OCI-LY3 (cell line): ENCODE measurements at regions not wholly inside any gene's neighbourhood (a gene's known extent, or its start where the extent isn't known, plus 50 kb on each side); places are given as distances from the start of the nearest gene placed in this dataset.
A peak's percentile ranks its signal among the peaks of the same experiment; 100 is the strongest.

Experiments used
- H2AFZ ChIP-seq: fragments of 200-600, 300-600 bp; shearing (Covaris generic); 2 replicates; pipeline ENCODE4 v1.6.0; 2014; ENCODE audit warnings: antibody characterized with exemption, low read depth, low read length
- H3K27ac ChIP-seq: fragments of 200-600, 300-600 bp; sonication (generic); 2 replicates; pipeline ENCODE4 v1.5.1; 2014; ENCODE audit warnings: mild to moderate bottlenecking, low read length, moderate library complexity, mixed read lengths
- H3K27me3 ChIP-seq: fragments of 200-600, 300-600 bp; sonication (generic); 2 replicates; pipeline ENCODE4 v1.6.1; 2014; ENCODE audit warnings: low read depth, low read length, mixed read lengths
- H3K36me3 ChIP-seq: fragments of 200-600, 300-600 bp; sonication (generic); replicated peaks from 2 replicates; pipeline ENCODE3; 2014; ENCODE audit warnings: low read depth, low read length, mixed read lengths
- H3K4me1 ChIP-seq: fragments of 300-600, 200-600 bp; sonication (generic); 2 replicates; pipeline ENCODE4 v1.6.1; 2014; ENCODE audit warnings: low read length, mixed read lengths
- H3K4me2 ChIP-seq: fragments of 200-600, 300-600 bp; sonication (generic); 2 replicates; pipeline ENCODE4 v1.6.1; 2014; ENCODE audit warnings: low read length, mixed read lengths
- H3K4me3 ChIP-seq: fragments of 300-600, 200-600 bp; sonication (generic); 2 replicates; pipeline ENCODE4 v1.5.1; 2014; ENCODE audit warnings: antibody characterized with exemption, mild to moderate bottlenecking, low read length, moderate library complexity
- H3K79me2 ChIP-seq: fragments of 300-600, 200-600 bp; shearing (Covaris generic); 2 replicates; pipeline ENCODE4 v1.6.1; 2014; ENCODE audit warnings: mild to moderate bottlenecking, low read length, mixed read lengths
- H3K9ac ChIP-seq: fragments of 300-600, 200-600 bp; shearing (Covaris generic); 2 replicates; pipeline ENCODE4 v1.6.0; 2014; ENCODE audit warnings: mild to moderate bottlenecking, low read length, moderate library complexity
- H3K9me3 ChIP-seq: fragments of 200-600, 300-600 bp; shearing (Covaris generic); 2 replicates; pipeline ENCODE4 v1.6.1; 2014; ENCODE audit warnings: low read length, mixed read lengths; ENCODE audit not compliant: insufficient read depth
- H4K20me1 ChIP-seq: fragments of 200-600, 300-600 bp; sonication (generic); 2 replicates; pipeline ENCODE4 v1.6.1; 2016; ENCODE audit warnings: low read length, mixed read lengths; ENCODE audit not compliant: insufficient read depth
- EZH2phosphoT487 ChIP-seq: fragments of 200-600 bp; shearing (Covaris generic); IDR thresholded peaks from 2 replicates; pipeline ENCODE4 v1.6.1; 2018; ENCODE audit warnings: antibody characterized with exemption, mixed run types, low read depth
- TF ChIP-seq, protein P1 (sequence below): fragments of 200-600, 300-600 bp; sonication (generic); IDR thresholded peaks from 2 replicates; pipeline ENCODE4 v1.5.1; 2014; ENCODE audit warnings: antibody characterized with exemption, low read length, low read depth

DNA sequence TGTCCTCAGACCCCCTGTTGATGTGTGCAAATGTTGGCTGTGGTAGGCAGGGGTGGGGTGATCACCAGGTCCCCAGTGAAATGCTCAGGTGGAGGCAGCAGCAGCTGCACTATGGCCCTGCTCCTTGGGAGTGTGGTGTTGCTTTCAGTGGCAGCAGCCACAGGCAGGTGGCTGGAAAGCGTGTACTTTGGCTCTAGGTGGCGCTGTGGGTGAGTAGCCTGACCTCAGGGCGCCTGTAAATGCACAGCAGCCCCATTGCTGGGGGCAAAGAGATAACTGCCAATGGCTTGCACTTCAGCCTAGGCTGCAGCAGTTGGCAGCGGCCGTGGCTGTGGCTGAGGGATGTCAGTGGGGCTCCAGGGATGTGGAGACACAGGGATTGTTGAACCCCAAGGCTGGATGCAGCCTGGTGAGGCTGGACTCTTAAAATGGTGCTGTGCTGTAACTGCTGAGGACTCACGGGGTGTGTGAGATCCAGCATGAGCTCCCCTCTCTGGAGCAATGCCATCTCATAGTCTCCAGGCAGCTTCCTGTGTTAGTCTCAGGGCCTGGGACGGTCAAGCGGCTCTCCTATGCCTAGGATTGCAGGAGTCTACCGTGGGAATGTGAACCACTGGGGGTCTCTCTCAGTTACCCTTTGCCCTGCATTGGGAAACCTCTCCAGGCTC, 421.7 kb upstream of the HTR2C start:
- H2AFZ ChIP-seq: no peak overlapping the region
- H3K79me2 ChIP-seq: no peaks in the 10 kb centered on the region
- TF ChIP-seq, protein P1, sequence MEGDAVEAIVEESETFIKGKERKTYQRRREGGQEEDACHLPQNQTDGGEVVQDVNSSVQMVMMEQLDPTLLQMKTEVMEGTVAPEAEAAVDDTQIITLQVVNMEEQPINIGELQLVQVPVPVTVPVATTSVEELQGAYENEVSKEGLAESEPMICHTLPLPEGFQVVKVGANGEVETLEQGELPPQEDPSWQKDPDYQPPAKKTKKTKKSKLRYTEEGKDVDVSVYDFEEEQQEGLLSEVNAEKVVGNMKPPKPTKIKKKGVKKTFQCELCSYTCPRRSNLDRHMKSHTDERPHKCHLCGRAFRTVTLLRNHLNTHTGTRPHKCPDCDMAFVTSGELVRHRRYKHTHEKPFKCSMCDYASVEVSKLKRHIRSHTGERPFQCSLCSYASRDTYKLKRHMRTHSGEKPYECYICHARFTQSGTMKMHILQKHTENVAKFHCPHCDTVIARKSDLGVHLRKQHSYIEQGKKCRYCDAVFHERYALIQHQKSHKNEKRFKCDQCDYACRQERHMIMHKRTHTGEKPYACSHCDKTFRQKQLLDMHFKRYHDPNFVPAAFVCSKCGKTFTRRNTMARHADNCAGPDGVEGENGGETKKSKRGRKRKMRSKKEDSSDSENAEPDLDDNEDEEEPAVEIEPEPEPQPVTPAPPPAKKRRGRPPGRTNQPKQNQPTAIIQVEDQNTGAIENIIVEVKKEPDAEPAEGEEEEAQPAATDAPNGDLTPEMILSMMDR: peak; percentile 28
- no peak for TF ChIP-seq EZH2phosphoT487
- H3K27me3 ChIP-seq: no peaks in the 10 kb centered on the region
- no peak overlapping the region for H3K4me2 ChIP-seq
- no peak overlapping the region for H3K9ac ChIP-seq
- no peaks in the 10 kb centered on the region for H3K4me1 ChIP-seq
- no peaks in the 10 kb centered on the region for H3K36me3 ChIP-seq
- no peak overlapping the region for H3K4me3 ChIP-seq
- H3K9me3 ChIP-seq: no peaks in the 10 kb centered on the region
- no peaks in the 10 kb centered on the region for H4K20me1 ChIP-seq
- H3K27ac ChIP-seq: no peak overlapping the region

DNA sequence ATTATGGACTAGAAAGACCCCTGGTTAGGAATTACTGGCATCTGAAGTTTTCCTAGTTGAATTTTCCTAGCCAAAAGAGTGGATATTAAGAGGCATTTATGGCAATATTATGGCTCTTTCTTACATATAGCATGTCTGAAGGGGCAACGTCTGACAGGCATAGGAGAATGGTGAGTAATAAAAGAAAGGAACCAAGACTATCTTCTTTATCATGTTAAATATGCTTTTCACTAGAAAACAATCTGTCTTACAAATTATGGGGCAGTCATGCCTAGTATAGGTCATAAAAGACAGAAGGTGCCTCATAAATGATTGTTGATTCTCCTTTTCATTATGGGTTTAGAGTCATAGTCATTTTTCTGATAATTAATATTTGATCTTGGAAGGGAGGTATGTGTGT, 431.1 kb upstream of the HTR2C start:
- Histone ChIP-seq H4K20me1 (no peaks in the 10 kb centered on the region), H3K4me2 (no peak overlapping the region), H3K4me3 (no peak overlapping the region), H3K4me1 (no peaks in the 10 kb centered on the region), H3K79me2 (no peaks in the 10 kb centered on the region), H3K27me3 (no peaks in the 10 kb centered on the region), H2AFZ (no peak overlapping the region), H3K27ac (no peak overlapping the region), H3K36me3 (no peaks in the 10 kb centered on the region), H3K9ac (no peak overlapping the region), H3K9me3 (no peaks in the 10 kb centered on the region)
- TF ChIP-seq, protein P1: no peak
- TF ChIP-seq EZH2phosphoT487: no peak

DNA sequence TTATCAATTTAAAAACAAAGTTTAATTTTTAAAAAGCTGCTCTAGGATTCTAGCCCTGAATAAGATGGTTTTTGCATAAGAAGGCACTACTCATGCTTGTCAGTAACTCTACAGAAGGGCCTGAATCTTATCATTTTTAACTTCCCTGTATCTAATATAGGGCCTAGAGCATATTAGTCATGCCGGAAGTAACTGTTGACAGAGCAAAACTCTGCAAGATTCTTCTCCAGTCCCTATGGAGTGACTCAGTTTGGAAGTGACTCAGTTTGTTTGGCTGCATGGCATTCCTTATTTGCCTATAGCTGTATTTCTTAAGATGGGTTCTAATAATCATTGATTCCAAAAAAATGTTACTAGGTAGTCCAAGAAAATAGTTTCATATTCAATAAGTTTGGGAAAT, 431.8 kb upstream of the HTR2C start:
- Histone ChIP-seq H3K4me3 (no peak overlapping the region), H3K27ac (no peak overlapping the region), H2AFZ (no peak overlapping the region), H4K20me1 (no peaks in the 10 kb centered on the region), H3K9me3 (no peaks in the 10 kb centered on the region), H3K79me2 (no peaks in the 10 kb centered on the region), H3K27me3 (no peaks in the 10 kb centered on the region), H3K4me2 (no peak overlapping the region), H3K9ac (no peak overlapping the region), H3K36me3 (no peaks in the 10 kb centered on the region), H3K4me1 (no peaks in the 10 kb centered on the region)
- TF ChIP-seq, protein P1: no peak

DNA sequence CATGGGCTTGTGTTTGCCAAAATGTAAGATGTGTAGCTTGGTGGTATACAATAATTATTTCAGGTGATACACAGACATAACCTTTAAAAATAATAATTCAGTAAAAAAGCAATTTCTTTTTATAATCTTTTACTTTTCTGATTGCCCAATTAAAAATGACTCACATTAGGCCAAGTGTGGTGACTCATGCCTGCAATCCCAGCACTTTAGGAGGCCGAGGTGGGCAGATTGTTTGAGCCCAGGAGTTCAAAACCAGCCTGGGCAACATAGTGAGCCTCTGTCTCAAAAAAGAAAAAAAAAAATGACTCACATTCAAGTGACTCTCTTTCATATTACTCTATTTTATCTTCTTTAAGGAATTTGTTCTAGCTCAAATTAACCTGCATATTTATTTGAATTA, 449.4 kb upstream of the HTR2C start:
- no peaks in the 10 kb centered on the region for H4K20me1 ChIP-seq
- no peaks in the 10 kb centered on the region for H3K9me3 ChIP-seq
- H3K36me3 ChIP-seq: no peaks in the 10 kb centered on the region
- no peak for TF ChIP-seq EZH2phosphoT487
- TF ChIP-seq, protein P1: no peak
- H3K4me2 ChIP-seq: no peak overlapping the region
- no peak overlapping the region for H3K4me3 ChIP-seq
- no peak overlapping the region for H3K27ac ChIP-seq
- no peak overlapping the region for H2AFZ ChIP-seq
- H3K9ac ChIP-seq: no peak overlapping the region
- no peaks in the 10 kb centered on the region for H3K27me3 ChIP-seq
- no peaks in the 10 kb centered on the region for H3K79me2 ChIP-seq
- H3K4me1 ChIP-seq: no peaks in the 10 kb centered on the region
